AG09319 (cell line): ENCODE measurements at regions not wholly inside any gene's neighbourhood (a gene's known extent, or its start where the extent isn't known, plus 50 kb on each side); places are given as distances from the start of the nearest gene placed in this dataset.
"Not testable (repeated sequence)": the region's sequence is repeated elsewhere in the genome, so short reads cannot be mapped to it uniquely, and the experiment has no call there.

Source experiments
- DNase-seq: peaks from one replicate; pipeline ENCODE4 v3.0.0-alpha.2; 2010; ENCODE audit warnings: low read depth; ENCODE audit errors: extremely low read depth
- TF ChIP-seq, protein P1 (sequence below): IDR thresholded peaks from 2 replicates; pipeline ENCODE4 v1.5.1; 2011; ENCODE audit warnings: low read depth, mild to moderate bottlenecking, inconsistent platforms, low read length, moderate library complexity

DNA sequence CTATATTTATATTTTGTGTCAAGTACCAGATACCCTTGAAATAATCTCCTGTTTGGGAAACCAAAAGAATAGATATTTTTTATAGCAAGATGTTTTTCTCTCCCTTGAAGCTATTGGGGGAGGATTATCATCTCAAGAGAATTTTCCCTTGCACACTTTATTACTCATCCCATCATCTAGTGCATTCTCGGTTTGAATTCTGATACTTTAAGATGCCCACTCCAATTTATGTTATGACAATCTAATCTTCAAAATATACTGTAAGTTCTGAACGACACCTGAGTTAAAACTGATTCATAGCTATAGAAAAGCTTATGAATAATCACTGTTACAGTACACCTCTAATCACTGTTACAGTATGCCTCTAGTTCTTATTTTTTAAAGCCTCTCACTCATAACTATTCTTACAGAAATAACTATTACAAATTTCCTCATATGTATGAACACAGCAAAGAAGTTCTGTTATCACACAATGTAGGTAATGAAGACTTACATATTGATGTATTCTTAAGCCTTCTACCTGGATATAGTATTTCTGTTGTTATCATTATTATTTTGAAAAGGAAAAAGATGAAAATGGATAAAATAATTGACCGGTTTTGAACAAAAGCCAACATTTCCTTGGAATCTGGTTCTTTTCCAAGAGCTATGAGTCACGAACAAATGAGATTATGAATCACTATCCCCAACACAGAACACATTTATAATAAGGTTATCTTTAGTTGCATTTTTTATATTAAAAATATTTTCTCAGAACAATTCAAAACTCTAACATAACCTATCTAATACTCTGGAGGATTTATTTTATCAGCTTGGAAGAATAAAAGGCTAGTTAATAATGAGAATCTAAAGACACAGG lies 72.3 kb upstream of the FAM13C start:
- no peak for DNase-seq
- TF ChIP-seq, protein P1, sequence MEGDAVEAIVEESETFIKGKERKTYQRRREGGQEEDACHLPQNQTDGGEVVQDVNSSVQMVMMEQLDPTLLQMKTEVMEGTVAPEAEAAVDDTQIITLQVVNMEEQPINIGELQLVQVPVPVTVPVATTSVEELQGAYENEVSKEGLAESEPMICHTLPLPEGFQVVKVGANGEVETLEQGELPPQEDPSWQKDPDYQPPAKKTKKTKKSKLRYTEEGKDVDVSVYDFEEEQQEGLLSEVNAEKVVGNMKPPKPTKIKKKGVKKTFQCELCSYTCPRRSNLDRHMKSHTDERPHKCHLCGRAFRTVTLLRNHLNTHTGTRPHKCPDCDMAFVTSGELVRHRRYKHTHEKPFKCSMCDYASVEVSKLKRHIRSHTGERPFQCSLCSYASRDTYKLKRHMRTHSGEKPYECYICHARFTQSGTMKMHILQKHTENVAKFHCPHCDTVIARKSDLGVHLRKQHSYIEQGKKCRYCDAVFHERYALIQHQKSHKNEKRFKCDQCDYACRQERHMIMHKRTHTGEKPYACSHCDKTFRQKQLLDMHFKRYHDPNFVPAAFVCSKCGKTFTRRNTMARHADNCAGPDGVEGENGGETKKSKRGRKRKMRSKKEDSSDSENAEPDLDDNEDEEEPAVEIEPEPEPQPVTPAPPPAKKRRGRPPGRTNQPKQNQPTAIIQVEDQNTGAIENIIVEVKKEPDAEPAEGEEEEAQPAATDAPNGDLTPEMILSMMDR, result no peak

DNA sequence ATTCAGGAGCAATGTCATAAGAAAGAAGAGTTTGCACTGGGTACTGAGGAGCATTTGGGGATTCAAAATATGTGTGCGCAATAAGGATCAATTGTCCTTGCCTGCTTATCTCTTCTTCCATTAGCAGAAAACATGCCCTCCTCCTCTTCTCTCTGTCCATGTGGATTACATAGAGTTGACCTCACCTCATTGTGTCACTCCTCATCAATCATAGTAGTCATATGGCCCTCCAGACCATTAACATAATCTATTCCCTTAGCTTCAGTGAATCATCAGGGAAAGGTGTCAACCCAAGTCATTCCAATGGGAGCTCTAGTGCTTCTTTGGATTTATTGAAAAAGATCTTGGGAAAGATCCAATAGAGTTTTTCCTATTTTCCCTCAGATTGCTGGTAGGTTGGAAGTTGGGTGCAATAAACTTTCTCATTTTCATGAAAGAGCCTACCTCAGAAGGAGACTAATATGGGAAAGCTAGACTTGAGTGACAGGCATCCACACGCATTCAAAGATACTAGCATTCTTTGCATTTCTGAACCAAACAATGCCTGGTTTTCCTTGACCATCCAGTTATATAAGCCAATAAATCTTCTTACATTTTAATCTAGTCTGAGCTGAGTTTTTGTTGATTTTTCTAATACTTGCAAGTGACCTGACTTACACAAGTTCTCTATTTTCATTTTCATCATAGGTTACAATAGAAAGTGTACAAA lies 71.5 kb upstream of the FAM13C start:
- TF ChIP-seq, protein P1, result no peak
- DNase-seq, result no peak

DNA sequence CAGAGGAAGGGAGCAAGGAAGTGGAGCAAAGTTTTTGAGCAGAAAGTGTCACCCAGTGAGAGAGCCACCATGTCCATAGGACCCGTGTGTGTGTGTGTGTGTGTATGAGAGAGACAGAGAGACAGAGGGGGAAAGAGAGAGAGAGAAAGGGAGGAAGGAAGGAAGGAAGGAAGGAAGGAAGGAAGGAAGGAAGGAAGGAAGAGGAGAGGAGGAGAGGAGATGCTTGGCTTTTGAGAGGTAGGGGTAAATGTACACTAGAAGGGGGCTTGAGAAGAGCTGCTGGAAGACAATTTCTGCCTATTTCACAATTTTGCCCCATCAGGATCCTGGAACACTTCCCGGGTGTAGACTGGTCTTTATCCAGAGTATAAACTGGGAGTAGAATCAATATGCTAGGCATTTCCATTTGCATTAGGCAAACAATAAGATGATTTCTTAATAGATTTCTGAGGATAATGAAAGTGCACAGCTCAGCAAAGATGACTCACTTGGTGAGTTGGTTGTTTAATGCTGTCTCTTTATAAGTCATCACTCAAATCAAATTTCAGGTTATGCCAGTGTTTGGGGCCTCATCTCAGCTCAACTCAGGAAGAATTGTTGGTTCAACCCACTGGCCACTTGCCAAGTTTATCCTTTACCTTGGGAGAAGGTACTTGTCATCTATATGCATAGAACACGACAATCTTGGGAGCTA lies 70.0 kb upstream of the FAM13C start:
- TF ChIP-seq, protein P1, result no peak
- DNase-seq, result no peak

DNA sequence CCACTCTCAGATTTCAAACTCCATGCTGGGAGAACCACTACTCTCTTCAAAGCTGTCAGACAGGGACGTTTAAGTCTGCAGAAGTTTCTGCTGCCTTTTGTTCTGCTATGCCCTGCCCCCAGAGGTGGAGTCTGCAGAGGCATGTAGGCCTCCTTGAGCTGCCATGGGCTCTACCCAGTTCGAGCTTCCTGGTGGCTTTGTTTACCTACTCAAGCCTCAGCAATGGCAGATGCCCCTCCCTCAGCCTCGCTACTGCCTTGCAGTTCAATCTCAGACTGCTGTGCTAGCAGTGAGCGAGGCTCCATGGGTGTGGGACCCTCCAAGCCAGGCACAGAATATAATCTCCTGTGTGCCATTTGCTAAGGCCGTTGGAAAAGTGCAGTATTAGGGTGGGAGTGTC lies 51.4 kb upstream of the FAM13C start:
- DNase-seq, result not testable (repeated sequence)
